GM13976 (cell line): ENCODE measurements at regions not wholly inside any gene's neighbourhood (a gene's known extent, or its start where the extent isn't known, plus 50 kb on each side); places are given as distances from the start of the nearest gene placed in this dataset.
A peak's percentile ranks its signal among the peaks of the same experiment; 100 is the strongest.
"Not testable (repeated sequence)": the region's sequence is repeated elsewhere in the genome, so short reads cannot be mapped to it uniquely, and the experiment has no call there.

Source experiments
- DNase-seq: peaks from one replicate; pipeline ENCODE4 v3.0.0; 2012; ENCODE audit warnings: low spot score
- CTCF ChIP-seq: IDR thresholded peaks from 2 replicates; pipeline ENCODE4 v1.5.1; 2012; ENCODE audit warnings: borderline replicate concordance, mild to moderate bottlenecking; ENCODE audit not compliant: insufficient read depth; ENCODE audit errors: extremely low read depth, missing control alignments, control extremely low read depth
- in situ Hi-C: fragments of 300-500 bp; cut with MboI; formaldehyde crosslinking; loops from one replicate; pipeline ENCODE4 v1.12.0; 2022; ENCODE audit warnings: low sequenced_read_pairs, mixed read lengths, inconsistent platforms; ENCODE audit not compliant: unreplicated experiment

DNA sequence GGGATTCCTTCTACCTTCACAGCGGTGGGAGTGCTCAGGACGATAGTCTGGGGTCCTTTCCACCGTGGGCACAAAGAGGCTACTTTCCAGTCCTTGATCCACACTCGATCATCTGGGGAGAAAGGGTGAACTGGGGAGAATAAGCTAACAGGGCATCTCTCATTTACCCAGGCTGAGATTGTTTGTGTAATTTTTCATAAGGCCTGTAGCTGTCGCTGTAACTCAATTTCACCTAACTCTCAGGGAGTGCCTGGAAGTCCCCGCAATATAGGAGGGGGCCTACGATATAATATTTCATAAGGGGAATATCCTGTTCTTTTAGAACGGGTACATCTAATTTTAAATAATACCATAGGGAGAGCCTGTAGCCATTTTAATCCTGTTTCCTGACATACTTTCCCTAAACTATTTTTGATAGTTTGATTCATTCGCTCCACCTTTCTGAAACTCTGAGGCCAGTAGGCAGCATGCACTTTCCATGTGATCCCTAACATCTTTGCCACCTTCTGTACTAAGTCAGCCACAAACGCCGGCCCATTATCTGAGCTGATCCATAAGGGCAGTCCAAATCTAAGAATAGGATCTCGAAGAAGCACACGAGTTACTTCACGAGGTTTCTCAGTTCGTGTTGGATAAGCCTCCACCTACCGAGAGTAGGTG lies 127.2 kb upstream of the CCZ1B start:
- not testable (repeated sequence) for DNase-seq
- TF ChIP-seq CTCF = peak; percentile 38
- in situ Hi-C loops = loop anchor here (25.0 kb wide), 1 partner anchor 1259 kb away; no protein-coding TSS in a partner anchor

- not testable (repeated sequence) for DNase-seq
- in situ Hi-C loops = loop anchor here (25.0 kb wide), 1 partner anchor 1259 kb away; no protein-coding TSS in a partner anchor
Observed at GRCh38 chr7:6953798-6954181, 127.7 kb upstream of the CCZ1B start.

- in situ Hi-C loops = loop anchor here (25.0 kb wide), 1 partner anchor 1257 kb away; no protein-coding TSS in a partner anchor
- not testable (repeated sequence) for DNase-seq
Observed at GRCh38 chr7:6955385-6955784, 129.3 kb upstream of the CCZ1B start.

DNA sequence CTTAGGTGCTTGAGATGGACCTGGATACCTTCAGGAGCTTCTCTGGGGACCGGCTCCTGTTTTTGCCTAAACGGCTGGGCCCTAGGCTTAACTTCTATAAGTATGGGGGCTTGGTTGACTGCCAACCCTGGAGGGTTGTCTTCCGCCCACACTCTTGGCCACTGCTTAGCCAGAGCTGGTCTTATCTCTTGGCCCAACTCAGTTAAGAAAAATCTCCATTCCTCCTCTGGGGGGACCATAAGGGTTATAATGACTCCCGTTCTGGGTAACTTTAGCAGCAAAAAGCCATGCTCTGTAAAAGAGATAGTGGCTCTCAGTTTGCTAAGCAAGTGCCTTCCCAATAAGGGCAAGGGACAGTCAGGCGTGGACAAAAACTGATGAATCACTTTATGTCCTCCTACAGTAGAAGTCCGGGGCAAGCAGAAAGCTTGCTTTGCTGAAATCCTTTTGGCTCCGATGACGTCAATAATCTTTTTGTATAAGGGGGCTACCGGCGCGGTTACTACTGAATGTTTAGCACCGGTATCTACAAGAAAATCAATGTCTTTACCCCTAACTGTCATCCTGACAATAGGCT lies 130.0 kb upstream of the CCZ1B start:
- in situ Hi-C loops = loop anchor here (25.0 kb wide), 1 partner anchor 1256 kb away; no protein-coding TSS in a partner anchor

DNA sequence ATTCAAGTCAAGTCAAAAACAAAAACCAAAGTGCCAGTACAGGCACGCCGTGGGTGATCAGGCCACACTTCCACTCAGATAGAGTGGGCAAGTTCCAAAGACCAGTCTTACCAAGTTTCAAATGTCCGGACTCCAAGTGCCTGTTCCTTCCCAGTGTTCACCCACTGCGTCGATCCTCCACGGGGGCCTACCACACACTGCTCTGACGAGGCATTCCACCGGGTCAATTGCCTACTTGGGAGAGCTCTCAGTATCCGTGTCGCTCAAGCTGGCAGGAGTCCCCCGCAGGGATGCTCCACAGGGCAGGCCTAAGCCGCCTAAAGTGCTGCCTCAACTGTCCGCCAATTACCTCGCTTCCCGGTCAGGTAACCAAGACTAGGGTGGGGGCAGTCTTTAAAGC lies 132.3 kb upstream of the CCZ1B start:
- in situ Hi-C loops = loop anchor here (25.0 kb wide), 1 partner anchor 1254 kb away; no protein-coding TSS in a partner anchor
- DNase-seq = not testable (repeated sequence)

More for the DNA sequence above, 130.0 kb upstream of the CCZ1B start:
- not testable (repeated sequence) for DNase-seq

GRCh38 chr7:6959942-6960341 lies 133.9 kb upstream of the CCZ1B start:
- DNase-seq = not testable (repeated sequence)
- in situ Hi-C loops = loop anchor here (25.0 kb wide), 1 partner anchor 1252 kb away; no protein-coding TSS in a partner anchor

GRCh38 chr7:6962871-6963270 lies 136.8 kb upstream of the CCZ1B start:
- DNase-seq = not testable (repeated sequence)
- in situ Hi-C loops = loop anchor here (25.0 kb wide), 1 partner anchor 1249 kb away; no protein-coding TSS in a partner anchor

DNA sequence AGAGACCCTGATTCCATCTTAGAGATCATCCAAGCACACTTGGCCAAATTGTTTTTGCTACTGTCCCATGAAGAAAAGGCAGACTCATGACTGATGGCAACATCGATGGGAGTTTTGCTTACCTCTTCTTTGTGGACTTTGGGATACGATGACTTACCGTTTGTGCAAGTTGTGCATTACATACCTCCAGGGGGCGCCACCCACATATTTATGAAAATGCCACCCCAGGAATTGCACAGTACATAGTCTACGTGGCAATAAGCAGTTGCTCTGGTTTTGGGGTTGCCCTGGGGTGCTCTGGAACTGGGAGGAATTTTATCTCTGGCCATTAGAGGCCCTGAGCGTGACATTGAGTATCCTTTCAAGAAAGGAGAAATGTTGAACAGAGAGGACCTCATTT lies 139.0 kb upstream of the CCZ1B start:
- in situ Hi-C loops = loop anchor here (25.0 kb wide), 1 partner anchor 1247 kb away; no protein-coding TSS in a partner anchor
- DNase-seq = not testable (repeated sequence)
- TF ChIP-seq CTCF = peak; percentile 20

GRCh38 chr7:6970180-6970579 lies 144.1 kb upstream of the CCZ1B start:
- not testable (repeated sequence) for DNase-seq
- in situ Hi-C loops = loop anchor here (25.0 kb wide), 1 partner anchor 1242 kb away; no protein-coding TSS in a partner anchor

DNA sequence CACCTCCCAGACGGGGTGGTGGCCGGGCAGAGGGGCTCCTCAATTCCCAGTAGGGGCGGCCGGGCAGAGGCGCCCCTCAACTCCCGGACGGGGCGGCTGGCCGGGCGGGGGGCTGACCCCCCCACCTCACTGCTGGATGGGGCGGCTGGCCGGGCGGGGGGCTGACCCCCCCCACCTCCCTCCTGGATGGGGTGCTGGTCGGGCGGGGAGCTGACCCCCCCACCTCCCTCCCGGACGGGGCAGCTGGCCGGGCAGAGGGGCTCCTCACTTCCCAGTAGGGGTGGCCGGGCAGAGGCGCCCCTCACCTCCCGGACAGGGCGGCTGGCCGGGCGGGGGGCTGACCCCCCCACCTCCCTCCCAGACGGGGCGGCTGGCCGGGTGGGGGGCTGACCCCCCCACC lies 148.8 kb upstream of the CCZ1B start:
- in situ Hi-C loops = loop anchor here (25.0 kb wide), 1 partner anchor 1237 kb away; no protein-coding TSS in a partner anchor
- DNase-seq = not testable (repeated sequence)

DNA sequence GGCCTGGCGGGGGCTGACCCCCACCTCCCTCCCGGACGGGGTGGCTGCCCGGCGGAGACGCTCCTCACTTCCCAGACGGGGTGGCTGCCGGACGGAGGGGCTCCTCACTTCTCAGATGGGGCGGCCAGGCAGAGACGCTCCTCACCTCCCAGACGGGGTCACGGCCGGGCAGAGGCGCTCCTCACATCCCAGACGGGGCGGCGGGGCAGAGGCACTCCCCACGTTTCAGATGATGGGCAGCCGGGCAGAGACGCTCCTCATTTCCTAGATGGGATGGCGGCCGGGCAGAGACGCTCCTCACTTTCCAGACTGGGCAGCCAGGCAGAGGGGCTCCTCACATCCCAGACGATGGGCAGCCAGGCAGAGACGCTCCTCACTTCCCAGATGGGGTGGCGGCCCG lies 149.3 kb upstream of the CCZ1B start:
- DNase-seq, in situ Hi-C loops: not testable (repeated sequence)

DNA sequence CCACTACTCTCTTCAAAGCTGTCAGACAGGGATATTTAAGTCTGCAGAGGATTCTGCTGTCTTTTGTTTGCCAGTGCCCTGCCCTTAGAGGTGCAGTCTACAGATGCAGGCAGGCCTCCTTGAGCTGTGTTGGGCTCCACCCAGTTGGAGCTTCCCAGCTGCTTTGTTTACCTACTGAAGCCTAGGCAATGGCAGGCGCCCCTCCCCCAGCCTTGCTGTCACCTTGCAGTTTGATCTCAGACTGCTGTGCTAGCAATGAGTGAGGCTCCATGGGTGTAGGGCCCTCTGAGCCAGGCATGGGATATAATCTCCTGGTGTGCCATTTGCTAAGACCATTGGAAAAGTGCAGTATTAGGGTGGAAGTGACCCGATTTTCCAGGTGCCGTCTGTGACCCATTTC lies 151.3 kb upstream of the CCZ1B start:
- DNase-seq, in situ Hi-C loops: not testable (repeated sequence)

- in situ Hi-C loops, DNase-seq: not testable (repeated sequence)
Observed at GRCh38 chr7:6978326-6978725, 152.3 kb upstream of the CCZ1B start.

GRCh38 chr7:6979456-6979855 lies 153.4 kb upstream of the CCZ1B start:
- in situ Hi-C loops, DNase-seq: not testable (repeated sequence)

DNA sequence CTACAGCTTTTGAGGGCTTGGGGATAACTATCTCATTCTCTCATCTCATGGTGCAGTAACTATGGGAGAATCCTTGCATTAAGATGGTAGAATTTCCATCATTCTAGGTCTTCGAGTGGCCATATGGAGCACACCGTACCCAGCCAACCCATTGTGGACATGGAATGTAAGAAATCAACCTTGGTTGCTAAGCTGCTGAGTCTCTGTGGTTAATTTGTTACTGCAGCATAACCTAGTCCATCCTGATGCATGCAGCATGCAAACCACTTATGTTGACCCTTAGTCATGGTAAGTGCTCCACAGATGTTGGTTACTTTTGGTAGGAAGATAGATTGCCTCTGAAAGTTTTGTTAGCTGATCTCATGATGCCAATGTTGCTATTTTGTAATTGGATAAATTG lies 156.3 kb upstream of the CCZ1B start:
- DNase-seq, in situ Hi-C loops: not testable (repeated sequence)

DNA sequence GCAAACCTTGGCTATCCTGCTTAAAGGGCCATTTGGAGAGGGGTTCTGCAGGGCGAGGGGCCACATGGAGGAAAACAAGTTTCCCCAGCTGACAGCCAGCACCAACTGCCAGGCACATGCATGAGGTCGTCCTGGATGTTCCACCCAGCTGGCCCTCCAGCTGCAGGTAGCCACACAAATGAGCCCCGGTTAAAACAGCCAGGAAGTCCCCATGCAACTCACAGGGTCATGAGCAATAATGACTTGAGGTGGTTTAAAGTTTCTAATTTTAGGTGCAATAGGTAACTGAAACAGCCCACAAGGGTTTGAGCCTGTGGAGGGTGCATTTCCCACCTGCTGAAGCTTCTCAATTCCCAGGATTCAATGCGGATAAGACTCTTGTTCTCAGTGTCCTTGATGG lies 160.8 kb upstream of the CCZ1B start:
- in situ Hi-C loops, DNase-seq: not testable (repeated sequence)

GRCh38 chr7:6988608-6989007 lies 162.5 kb upstream of the CCZ1B start:
- DNase-seq, in situ Hi-C loops: not testable (repeated sequence)
